ENCODE measurements at regions not wholly inside any gene's neighbourhood (a gene's known extent, or its start where the extent isn't known, plus 50 kb on each side); places are given as distances from the start of the nearest gene placed in this dataset.

GRCh38 chr3:168475704-168476103, 380.0 kb upstream of the GOLIM4 start:
- H3K9me3 ChIP-seq (replicated peaks; ENCODE audit: insufficient read depth, low read length): no peaks in the 10 kb centered on the region
- H3K4me3 ChIP-seq (ENCODE audit: low read length): no peak overlapping the region
- no peaks in the 10 kb centered on the region for H3K9me2 ChIP-seq (replicated peaks; ENCODE audit: insufficient read depth, low read length)
- no peak overlapping the region for H3K4me2 ChIP-seq (ENCODE audit: low read depth, low read length)
- no peaks in the 10 kb centered on the region for H3K4me1 ChIP-seq (ENCODE audit: low read length)
- H3K79me2 ChIP-seq (ENCODE audit: low read length): no peaks in the 10 kb centered on the region
- no peaks in the 10 kb centered on the region for H3K27me3 ChIP-seq (replicated peaks; ENCODE audit: insufficient read depth, low read length)
- no peak overlapping the region for H3K9ac ChIP-seq (ENCODE audit: low read length)
- TF ChIP-seq CTCF (IDR thresholded peaks at IDR 0.05; ENCODE audit: low read length): no peak
- no peak for TF ChIP-seq EZH2 (optimal IDR thresholded peaks at IDR 0.05; ENCODE audit: low read depth, low read length)
- TF ChIP-seq EZH2phosphoT487 (IDR thresholded peaks at IDR 0.05; ENCODE audit: low read length): no peak
- H4K20me1 ChIP-seq (ENCODE audit: insufficient read depth, low read length): no peaks in the 10 kb centered on the region
- no peak overlapping the region for H2AFZ ChIP-seq (ENCODE audit: low read length)
- H3K27ac ChIP-seq (ENCODE audit: low read length): no peak overlapping the region
- H3K36me3 ChIP-seq (replicated peaks; ENCODE audit: insufficient read depth, low read length): no peaks in the 10 kb centered on the region
- H3F3A ChIP-seq (ENCODE audit: insufficient read depth, low read length): no peaks in the 10 kb centered on the region
- no peak for DNase-seq

- Histone ChIP-seq H3K27me3 (replicated peaks; ENCODE audit: insufficient read depth, low read length) (no peaks in the 10 kb centered on the region), H3K9me2 (replicated peaks; ENCODE audit: insufficient read depth, low read length) (no peaks in the 10 kb centered on the region), H3K4me3 (ENCODE audit: low read length) (no peak overlapping the region), H3K4me1 (ENCODE audit: low read length) (no peaks in the 10 kb centered on the region), H3K4me2 (ENCODE audit: low read depth, low read length) (no peak overlapping the region), H3F3A (ENCODE audit: insufficient read depth, low read length) (no peaks in the 10 kb centered on the region), H3K9me3 (replicated peaks; ENCODE audit: insufficient read depth, low read length) (no peaks in the 10 kb centered on the region), H3K27ac (ENCODE audit: low read length) (no peak overlapping the region), H4K20me1 (ENCODE audit: insufficient read depth, low read length) (no peaks in the 10 kb centered on the region), H3K79me2 (ENCODE audit: low read length) (no peaks in the 10 kb centered on the region), H3K36me3 (replicated peaks; ENCODE audit: insufficient read depth, low read length) (no peaks in the 10 kb centered on the region), H2AFZ (ENCODE audit: low read length) (no peak overlapping the region), H3K9ac (ENCODE audit: low read length) (no peak overlapping the region)
- no peak for TF ChIP-seq EZH2 (optimal IDR thresholded peaks at IDR 0.05; ENCODE audit: low read depth, low read length)
- no peak for TF ChIP-seq EZH2phosphoT487 (IDR thresholded peaks at IDR 0.05; ENCODE audit: low read length)
- no peak for TF ChIP-seq CTCF (IDR thresholded peaks at IDR 0.05; ENCODE audit: low read length)
- DNase-seq: no peak
These were observed 377.7 kb upstream of the GOLIM4 start for GRCh38 chr3:168473334-168473890.

GRCh38 chr3:168472783-168473182, 377.1 kb upstream of the GOLIM4 start:
- no peaks in the 10 kb centered on the region for H3K36me3 ChIP-seq (replicated peaks; ENCODE audit: insufficient read depth, low read length)
- no peak for TF ChIP-seq EZH2 (optimal IDR thresholded peaks at IDR 0.05; ENCODE audit: low read depth, low read length)
- H3K79me2 ChIP-seq (ENCODE audit: low read length): no peaks in the 10 kb centered on the region
- no peaks in the 10 kb centered on the region for H3F3A ChIP-seq (ENCODE audit: insufficient read depth, low read length)
- H3K4me2 ChIP-seq (ENCODE audit: low read depth, low read length): no peak overlapping the region
- no peaks in the 10 kb centered on the region for H3K4me1 ChIP-seq (ENCODE audit: low read length)
- H2AFZ ChIP-seq (ENCODE audit: low read length): no peak overlapping the region
- H3K9me2 ChIP-seq (replicated peaks; ENCODE audit: insufficient read depth, low read length): no peaks in the 10 kb centered on the region
- no peaks in the 10 kb centered on the region for H3K9me3 ChIP-seq (replicated peaks; ENCODE audit: insufficient read depth, low read length)
- no peaks in the 10 kb centered on the region for H3K27me3 ChIP-seq (replicated peaks; ENCODE audit: insufficient read depth, low read length)
- H3K4me3 ChIP-seq (ENCODE audit: low read length): no peak overlapping the region
- H3K9ac ChIP-seq (ENCODE audit: low read length): no peak overlapping the region
- DNase-seq: no peak
- no peaks in the 10 kb centered on the region for H4K20me1 ChIP-seq (ENCODE audit: insufficient read depth, low read length)
- no peak overlapping the region for H3K27ac ChIP-seq (ENCODE audit: low read length)

- Histone ChIP-seq H3K9me2 (replicated peaks; ENCODE audit: insufficient read depth, low read length) (no peaks in the 10 kb centered on the region), H3K9ac (ENCODE audit: low read length) (no peak overlapping the region), H3K4me1 (ENCODE audit: low read length) (no peaks in the 10 kb centered on the region; the same call in 1 of the 2 replicates), H3F3A (ENCODE audit: insufficient read depth, low read length) (no peaks in the 10 kb centered on the region), H2AFZ (ENCODE audit: low read length) (no peak overlapping the region), H4K20me1 (ENCODE audit: insufficient read depth, low read length) (no peaks in the 10 kb centered on the region), H3K27ac (ENCODE audit: low read length) (no peak overlapping the region), H3K4me2 (ENCODE audit: low read depth, low read length) (no peak overlapping the region), H3K9me3 (replicated peaks; ENCODE audit: insufficient read depth, low read length) (no peaks in the 10 kb centered on the region), H3K36me3 (replicated peaks; ENCODE audit: insufficient read depth, low read length) (no peaks in the 10 kb centered on the region), H3K27me3 (replicated peaks; ENCODE audit: insufficient read depth, low read length) (no peaks in the 10 kb centered on the region), H3K4me3 (ENCODE audit: low read length) (no peak overlapping the region), H3K79me2 (ENCODE audit: low read length) (no peaks in the 10 kb centered on the region)
- TF ChIP-seq CTCF (IDR thresholded peaks at IDR 0.05; ENCODE audit: low read length) (no peak), EZH2 (optimal IDR thresholded peaks at IDR 0.05; ENCODE audit: low read depth, low read length) (no peak), EZH2phosphoT487 (IDR thresholded peaks at IDR 0.05; ENCODE audit: low read length) (no peak)
- no peak for DNase-seq
These were observed 374.7 kb upstream of the GOLIM4 start for GRCh38 chr3:168470380-168470779.

All from MM.1S (cell line).